Peyer's patch (tissue), 4 donors: ENCODE measurements at regions not wholly inside any gene's neighbourhood (a gene's known extent, or its start where the extent isn't known, plus 50 kb on each side); places are given as distances from the start of the nearest gene placed in this dataset.

ENCODE experiments used
- DNase-seq, 3 donors: peaks; one replicate each; pipeline ENCODE4 v3.0.0-alpha.2; 2017 to 2019
- H3K27ac ChIP-seq, 4 donors: fragments of 200-600 bp; sonication (generic); one replicate each; pipeline ENCODE4 v1.5.1; 2016 to 2019
- H3K27me3 ChIP-seq, 2 donors: fragments of 200-600 bp; sonication (generic); one replicate each; pipeline ENCODE4 v1.5.1; 2019
- H3K36me3 ChIP-seq, 3 donors: fragments of 200-600 bp; sonication (generic); one replicate each; pipeline ENCODE4 v1.5.1; 2016 to 2019
- H3K4me1 ChIP-seq, 4 donors: fragments of 200-600 bp; sonication (generic); one replicate each; pipeline ENCODE4 v1.5.1; 2016 to 2019
- H3K4me3 ChIP-seq, 4 donors: fragments of 200-600 bp; sonication (generic); 1 replicate in 3 of 4; 2 replicates in 1 of 4; pipeline ENCODE4 v1.5.1; 2016 to 2019; ENCODE audit warnings: mild to moderate bottlenecking in 1 of 4
- H3K9me3 ChIP-seq, 4 donors: fragments of 200-600 bp; sonication (generic); one replicate each; pipeline ENCODE4 v1.5.1; 2016 to 2019; ENCODE audit warnings: mild to moderate bottlenecking in 1 of 4
- POLR2A ChIP-seq, 2 donors: fragments of 450-650 bp; IDR thresholded peaks; one replicate each; pipeline ENCODE4 v1.5.1; 2017; ENCODE audit warnings: antibody characterized with exemption in 2 of 2, mild to moderate bottlenecking in 2 of 2, moderate library complexity in 2 of 2
- TF ChIP-seq, protein P1 (sequence below), 6 experiments: fragments of 450-650 bp in 4 of 6; fragments of 200-600 bp in 2 of 6; sonication (generic) in 1 of 6; IDR thresholded peaks; one replicate each; pipeline ENCODE4 v1.5.1; 2017 to 2019; ENCODE audit warnings: antibody characterized with exemption in 6 of 6, mild to moderate bottlenecking in 3 of 6, moderate library complexity in 1 of 6

DNA sequence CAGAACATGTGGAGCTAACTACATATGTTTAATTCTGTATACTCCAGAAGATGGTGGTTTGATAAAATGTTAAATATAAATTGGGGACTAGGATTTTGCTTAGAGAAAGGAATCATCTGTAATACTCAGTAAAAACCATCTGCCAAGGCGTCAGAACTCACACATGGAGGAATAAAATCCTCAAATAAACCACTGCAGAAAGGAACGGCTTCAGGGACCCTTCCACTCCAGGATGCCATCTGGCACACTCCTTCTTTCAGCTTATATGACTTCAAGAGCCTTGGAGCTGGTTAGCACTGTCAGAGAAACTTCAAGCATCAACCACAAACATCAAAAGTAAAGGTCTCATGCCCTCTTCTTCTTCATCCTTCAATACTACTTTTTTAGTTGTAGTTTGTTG, 360.6 kb downstream of the PLK2 start:
- Histone ChIP-seq H3K4me1 (no peaks in the 10 kb centered on the region), H3K27me3 (no peaks in the 10 kb centered on the region), H3K27ac (no peak overlapping the region), H3K9me3 (no peaks in the 10 kb centered on the region), H3K36me3 (no peaks in the 10 kb centered on the region), H3K4me3 (no peak overlapping the region)
- no peak for DNase-seq
- TF ChIP-seq, protein P1, sequence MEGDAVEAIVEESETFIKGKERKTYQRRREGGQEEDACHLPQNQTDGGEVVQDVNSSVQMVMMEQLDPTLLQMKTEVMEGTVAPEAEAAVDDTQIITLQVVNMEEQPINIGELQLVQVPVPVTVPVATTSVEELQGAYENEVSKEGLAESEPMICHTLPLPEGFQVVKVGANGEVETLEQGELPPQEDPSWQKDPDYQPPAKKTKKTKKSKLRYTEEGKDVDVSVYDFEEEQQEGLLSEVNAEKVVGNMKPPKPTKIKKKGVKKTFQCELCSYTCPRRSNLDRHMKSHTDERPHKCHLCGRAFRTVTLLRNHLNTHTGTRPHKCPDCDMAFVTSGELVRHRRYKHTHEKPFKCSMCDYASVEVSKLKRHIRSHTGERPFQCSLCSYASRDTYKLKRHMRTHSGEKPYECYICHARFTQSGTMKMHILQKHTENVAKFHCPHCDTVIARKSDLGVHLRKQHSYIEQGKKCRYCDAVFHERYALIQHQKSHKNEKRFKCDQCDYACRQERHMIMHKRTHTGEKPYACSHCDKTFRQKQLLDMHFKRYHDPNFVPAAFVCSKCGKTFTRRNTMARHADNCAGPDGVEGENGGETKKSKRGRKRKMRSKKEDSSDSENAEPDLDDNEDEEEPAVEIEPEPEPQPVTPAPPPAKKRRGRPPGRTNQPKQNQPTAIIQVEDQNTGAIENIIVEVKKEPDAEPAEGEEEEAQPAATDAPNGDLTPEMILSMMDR (IDR thresholded peaks at IDR 0.05), result no peak
- no peak for TF ChIP-seq POLR2A (IDR thresholded peaks at IDR 0.05)

DNA sequence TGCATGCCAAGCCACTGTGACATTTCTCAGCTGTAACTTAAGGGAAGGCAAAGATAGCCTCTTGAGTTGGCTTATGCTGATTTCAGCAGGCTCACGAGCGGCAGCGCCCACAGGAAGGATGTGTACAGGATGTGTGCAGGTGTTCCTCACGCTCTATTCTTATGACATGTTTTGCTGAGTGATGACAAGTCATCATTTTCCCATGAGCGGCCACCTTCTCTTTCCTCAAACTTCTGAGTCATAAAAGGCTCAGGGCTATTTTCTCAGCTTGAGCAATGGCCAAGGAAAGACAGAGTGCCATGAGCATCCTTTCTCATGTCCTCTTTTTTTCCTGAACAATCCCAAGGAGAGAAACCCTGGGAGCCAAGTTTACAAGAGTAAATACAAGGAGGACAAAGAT, 365.9 kb downstream of the PLK2 start:
- H3K4me3 ChIP-seq, result no peak overlapping the region
- no peaks in the 10 kb centered on the region for H3K27me3 ChIP-seq
- no peak overlapping the region for H3K27ac ChIP-seq
- H3K36me3 ChIP-seq, result no peaks in the 10 kb centered on the region
- H3K9me3 ChIP-seq, result no peaks in the 10 kb centered on the region
- TF ChIP-seq POLR2A (IDR thresholded peaks at IDR 0.05), result no peak
- TF ChIP-seq, protein P1 (IDR thresholded peaks at IDR 0.05), result no peak
- DNase-seq, result no peak
- no peaks in the 10 kb centered on the region for H3K4me1 ChIP-seq

DNA sequence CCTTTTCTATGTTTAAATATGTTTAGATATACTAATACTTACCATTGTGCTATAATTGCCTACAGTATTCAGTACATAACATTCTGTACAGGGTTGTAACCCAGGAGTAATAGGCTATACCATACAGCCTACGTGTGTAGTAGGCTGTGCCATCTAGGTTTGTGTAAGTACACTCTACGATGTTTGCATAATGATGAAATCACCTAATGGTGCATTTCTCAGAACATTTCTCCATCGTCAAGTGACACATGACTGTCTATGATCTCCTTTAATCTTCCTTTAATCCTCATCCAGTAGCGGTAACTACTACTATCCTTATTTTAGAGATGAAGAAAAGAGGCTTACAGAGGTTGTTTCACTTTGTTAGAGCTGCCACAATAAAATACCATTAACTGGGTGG, 369.2 kb downstream of the PLK2 start:
- no peak for TF ChIP-seq POLR2A (IDR thresholded peaks at IDR 0.05)
- TF ChIP-seq, protein P1 (IDR thresholded peaks at IDR 0.05), result no peak
- no peak overlapping the region for H3K4me3 ChIP-seq
- H3K4me1 ChIP-seq, result no peaks in the 10 kb centered on the region
- H3K9me3 ChIP-seq, result no peaks in the 10 kb centered on the region
- no peak overlapping the region for H3K27ac ChIP-seq
- no peaks in the 10 kb centered on the region for H3K36me3 ChIP-seq
- no peak for DNase-seq
- H3K27me3 ChIP-seq, result no peaks in the 10 kb centered on the region

DNA sequence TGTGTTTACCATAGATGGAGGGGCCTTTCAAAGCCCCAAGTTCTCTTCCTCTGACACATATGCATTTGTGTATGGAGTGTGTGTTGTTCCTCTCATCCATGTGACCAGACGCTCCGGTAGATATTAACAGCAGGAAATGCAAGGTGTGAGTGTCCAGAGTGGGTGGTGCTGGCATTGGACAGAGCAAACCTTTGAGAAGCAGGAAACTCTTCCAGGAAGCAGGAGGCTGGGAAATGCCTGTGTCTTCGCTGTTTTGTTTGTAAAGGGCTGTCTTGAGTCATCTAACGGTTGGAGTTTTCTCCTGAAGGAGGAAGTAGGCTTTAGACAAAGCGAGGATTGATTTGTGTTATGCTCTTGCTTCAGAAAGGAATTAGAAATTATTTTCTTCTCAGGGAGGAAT, 370.9 kb downstream of the PLK2 start:
- no peak for DNase-seq
- no peak overlapping the region for H3K4me3 ChIP-seq
- no peak overlapping the region for H3K27ac ChIP-seq
- TF ChIP-seq, protein P1 (IDR thresholded peaks at IDR 0.05), result no peak
- no peak for TF ChIP-seq POLR2A (IDR thresholded peaks at IDR 0.05)
- no peaks in the 10 kb centered on the region for H3K36me3 ChIP-seq
- H3K9me3 ChIP-seq, result no peaks in the 10 kb centered on the region
- H3K4me1 ChIP-seq, result no peaks in the 10 kb centered on the region
- no peaks in the 10 kb centered on the region for H3K27me3 ChIP-seq

DNA sequence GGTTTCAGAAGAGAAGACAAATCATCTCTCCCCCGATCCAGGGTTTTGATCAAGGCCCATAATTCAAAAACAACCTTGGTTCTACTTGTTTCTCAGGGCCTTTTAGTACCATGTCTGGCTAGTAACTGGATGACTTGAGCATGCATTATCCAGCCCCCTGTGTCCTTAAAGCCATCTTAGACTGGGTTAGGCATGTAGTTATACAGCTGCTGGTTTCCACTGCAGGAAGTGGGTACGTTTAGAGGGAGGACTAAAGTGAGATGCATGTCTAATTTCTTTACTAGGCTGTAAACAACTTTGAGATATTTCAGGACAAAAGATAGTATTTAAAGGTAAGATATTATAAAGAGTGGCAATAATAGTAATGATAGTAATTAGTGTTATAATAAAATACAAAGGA, 372.0 kb downstream of the PLK2 start:
- no peak overlapping the region for H3K27ac ChIP-seq
- H3K4me3 ChIP-seq, result no peak overlapping the region
- no peaks in the 10 kb centered on the region for H3K4me1 ChIP-seq
- no peaks in the 10 kb centered on the region for H3K27me3 ChIP-seq
- TF ChIP-seq POLR2A (IDR thresholded peaks at IDR 0.05), result no peak
- TF ChIP-seq, protein P1 (IDR thresholded peaks at IDR 0.05), result no peak
- H3K36me3 ChIP-seq, result no peaks in the 10 kb centered on the region
- H3K9me3 ChIP-seq, result no peaks in the 10 kb centered on the region
- no peak for DNase-seq

DNA sequence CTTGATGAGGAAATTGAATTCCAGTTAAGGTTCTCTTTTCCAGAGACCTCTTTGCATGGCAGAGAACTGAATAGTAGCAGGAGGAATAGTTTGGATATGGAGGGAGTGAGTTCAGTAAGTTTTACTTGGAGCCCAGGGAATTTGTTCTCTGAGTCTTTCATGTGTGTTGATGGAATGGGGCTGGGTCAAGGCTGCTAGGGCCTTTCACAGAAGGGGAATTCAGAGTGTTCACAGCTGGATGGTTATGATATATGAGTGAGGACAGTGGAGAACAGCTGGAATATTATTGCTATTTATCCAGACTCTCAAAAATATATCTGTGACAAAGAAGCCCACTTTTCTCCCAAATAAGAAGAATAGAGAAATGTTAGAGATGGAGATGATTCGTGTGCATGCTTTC, 372.8 kb downstream of the PLK2 start:
- TF ChIP-seq, protein P1 (IDR thresholded peaks at IDR 0.05), result no peak
- TF ChIP-seq POLR2A (IDR thresholded peaks at IDR 0.05), result no peak
- Histone ChIP-seq H3K9me3 (no peaks in the 10 kb centered on the region), H3K36me3 (no peaks in the 10 kb centered on the region), H3K27me3 (no peaks in the 10 kb centered on the region), H3K4me1 (no peaks in the 10 kb centered on the region), H3K4me3 (no peak overlapping the region), H3K27ac (no peak overlapping the region)
- no peak for DNase-seq
